H9 (cell line): ENCODE measurements at regions not wholly inside any gene's neighbourhood (a gene's known extent, or its start where the extent isn't known, plus 50 kb on each side); places are given as distances from the start of the nearest gene placed in this dataset.

Experiments used
- DNase-seq: peaks from one replicate; pipeline ENCODE4 v3.0.0-alpha.2; 2017
- H2AFZ ChIP-seq: one replicate; pipeline ENCODE4 v1.6.1; 2013; ENCODE audit warnings: mild to moderate bottlenecking, low read length, control low read depth, moderate library complexity
- H2AK5ac ChIP-seq: 2 replicates; pipeline ENCODE4 v1.6.1; 2013; ENCODE audit warnings: low read length, control low read depth, mixed read lengths; ENCODE audit not compliant: insufficient read length
- H2BK120ac ChIP-seq: one replicate; pipeline ENCODE4 v1.6.1; 2013; ENCODE audit warnings: low read depth, mild to moderate bottlenecking, low read length, control low read depth, inconsistent platforms; ENCODE audit not compliant: poor library complexity, severe bottlenecking
- H2BK12ac ChIP-seq: 2 replicates; pipeline ENCODE4 v1.6.1; 2013; ENCODE audit warnings: low read length, control low read depth, mixed read lengths, low read depth; ENCODE audit not compliant: insufficient read length
- H2BK15ac ChIP-seq: 2 replicates; pipeline ENCODE4 v1.6.1; 2013; ENCODE audit warnings: low read depth, low read length, control low read depth
- H2BK20ac ChIP-seq: one replicate; pipeline ENCODE4 v1.6.1; 2013; ENCODE audit warnings: low read depth, mild to moderate bottlenecking, low read length, control low read depth, inconsistent platforms; ENCODE audit not compliant: poor library complexity, severe bottlenecking
- H2BK5ac ChIP-seq: 2 replicates; pipeline ENCODE4 v1.6.1; 2013; ENCODE audit warnings: low read length, control low read depth, mixed read lengths; ENCODE audit not compliant: insufficient read length
- H3K14ac ChIP-seq: 2 replicates; pipeline ENCODE4 v1.6.1; 2013; ENCODE audit warnings: low read length, control low read depth; ENCODE audit not compliant: insufficient read depth
- H3K18ac ChIP-seq: 2 replicates; pipeline ENCODE4 v1.6.1; 2013; ENCODE audit warnings: low read depth, mild to moderate bottlenecking, mixed read lengths, low read length, control low read depth; ENCODE audit not compliant: insufficient read length
- H3K23ac ChIP-seq: 2 replicates; pipeline ENCODE4 v1.6.1; 2013; ENCODE audit warnings: low read length, control low read depth, mixed read lengths, low read depth; ENCODE audit not compliant: insufficient read length
- H3K23me2 ChIP-seq: 2 replicates; pipeline ENCODE4 v1.6.1; 2013; ENCODE audit warnings: low read depth, mild to moderate bottlenecking, mixed read lengths, low read length, control low read depth; ENCODE audit not compliant: insufficient read length, poor library complexity, severe bottlenecking
- H3K27ac ChIP-seq: 2 replicates; pipeline ENCODE4 v1.5.1; 2013; ENCODE audit warnings: low read length, control low read depth, mixed read lengths, low read depth; ENCODE audit not compliant: insufficient read length
- H3K27me3 ChIP-seq: 2 replicates; pipeline ENCODE4 v1.6.1; 2013; ENCODE audit warnings: low read length, control low read depth, inconsistent platforms; ENCODE audit not compliant: insufficient read depth
- H3K4ac ChIP-seq: 2 replicates; pipeline ENCODE4 v1.6.1; 2013; ENCODE audit warnings: low read depth, mild to moderate bottlenecking, control low read depth, inconsistent platforms, low read length, moderate library complexity
- H3K4me1 ChIP-seq: 2 replicates; pipeline ENCODE4 v1.6.1; 2013; ENCODE audit warnings: low read length, control low read depth, inconsistent platforms; ENCODE audit not compliant: insufficient read depth
- H3K4me2 ChIP-seq: 2 replicates; pipeline ENCODE4 v1.6.1; 2013; ENCODE audit warnings: low read length, control low read depth, mixed read lengths; ENCODE audit not compliant: insufficient read length, insufficient read depth
- H3K56ac ChIP-seq: 2 replicates; pipeline ENCODE4 v1.6.1; 2013; ENCODE audit warnings: low read depth, mild to moderate bottlenecking, mixed read lengths, low read length, control low read depth; ENCODE audit not compliant: insufficient read length
- H3K79me1 ChIP-seq: 2 replicates; pipeline ENCODE4 v1.6.1; 2013; ENCODE audit warnings: low read depth, mild to moderate bottlenecking, moderate library complexity, low read length, control low read depth, inconsistent platforms; ENCODE audit not compliant: insufficient read depth, poor library complexity, severe bottlenecking
- H3K79me2 ChIP-seq: 2 replicates; pipeline ENCODE4 v1.6.1; 2013; ENCODE audit warnings: low read length, control low read depth, inconsistent platforms; ENCODE audit not compliant: insufficient read depth
- H3K9ac ChIP-seq: 2 replicates; pipeline ENCODE4 v1.6.1; 2013; ENCODE audit warnings: low read length, control low read depth, mixed read lengths; ENCODE audit not compliant: insufficient read length; ENCODE audit errors: extremely low read depth
- H3K9me3 ChIP-seq: one replicate; pipeline ENCODE4 v1.6.1; 2013; ENCODE audit warnings: low read depth, low read length, inconsistent platforms; ENCODE audit not compliant: control insufficient read depth
- H3T11ph ChIP-seq: one replicate; pipeline ENCODE4 v1.6.1; 2013; ENCODE audit warnings: mild to moderate bottlenecking, low read length, control low read depth, inconsistent platforms
- H4K20me1 ChIP-seq: one replicate; pipeline ENCODE4 v1.6.1; 2013; ENCODE audit not compliant: control insufficient read depth, insufficient read length, insufficient read depth
- H4K5ac ChIP-seq: 2 replicates; pipeline ENCODE4 v1.6.1; 2013; ENCODE audit warnings: low read depth, mild to moderate bottlenecking, mixed read lengths, low read length, control low read depth; ENCODE audit not compliant: insufficient read length
- H4K8ac ChIP-seq: replicated peaks from 2 replicates; pipeline ENCODE4 v1.6.1; 2013; ENCODE audit warnings: low read length, control low read depth, mixed read lengths, low read depth; ENCODE audit not compliant: insufficient read length
- H4K91ac ChIP-seq: 2 replicates; pipeline ENCODE4 v1.6.1; 2013; ENCODE audit warnings: low read depth, mild to moderate bottlenecking, moderate library complexity, mixed read lengths, low read length, control low read depth; ENCODE audit not compliant: insufficient read length
- H3K27ac Mint-ChIP-seq, 3 experiments: 2 replicates in 2 of 3; 3 replicates in 1 of 3; pipeline ENCODE4 v1.8.0; 2020 to 2021; ENCODE audit warnings: mixed read lengths in 3 of 3, mild to moderate bottlenecking in 1 of 3, moderate library complexity in 1 of 3
- H3K27me3 Mint-ChIP-seq: 2 replicates; pipeline ENCODE4 v1.8.0; 2021; ENCODE audit warnings: low read depth, mild to moderate bottlenecking, moderate library complexity, mixed read lengths
- H3K36me3 Mint-ChIP-seq, 3 experiments: 2 replicates in 2 of 3; 3 replicates in 1 of 3; pipeline ENCODE4 v1.8.0; 2020 to 2021; ENCODE audit warnings: low read depth in 3 of 3, mixed read lengths in 3 of 3; ENCODE audit not compliant: insufficient read depth in 1 of 3
- H3K4me1 Mint-ChIP-seq, 2 experiments: 2 replicates each; pipeline ENCODE4 v1.8.0; 2020; ENCODE audit warnings: mixed read lengths in 2 of 2
- H3K4me3 Mint-ChIP-seq, 2 experiments: 2 replicates in 1 of 2; 3 replicates in 1 of 2; pipeline ENCODE4 v1.8.0; 2020 to 2021; ENCODE audit warnings: mild to moderate bottlenecking in 2 of 2, mixed read lengths in 2 of 2, moderate library complexity in 1 of 2
- H3K9me3 Mint-ChIP-seq, 2 experiments: 2 replicates in 1 of 2; 3 replicates in 1 of 2; pipeline ENCODE4 v1.8.0; 2020; ENCODE audit warnings: mild to moderate bottlenecking in 2 of 2, mixed read lengths in 2 of 2, moderate library complexity in 1 of 2
- CTCF ChIP-seq: fragments of 200-600 bp; sonication (generic); conservative IDR thresholded peaks from 3 replicates; pipeline ENCODE4 v1.8.0; 2021; ENCODE audit warnings: antibody characterized with exemption, mild to moderate bottlenecking
- WGBS: extraction: QIAGEN DNeasy Blood & Tissue Kit; methylation state at CpG from one replicate; pipeline ENCODE4 v1.1.7; 2013; ENCODE audit warnings: missing lambda C conversion rate, low lambda C conversion rate, mixed read lengths; ENCODE audit not compliant: insufficient read length; ENCODE audit errors: extremely low coverage; 5-methylcytosine and 5-hydroxymethylcytosine counted together

GRCh38 chr2:15725782-15726112 is 134.1 kb downstream of the DDX1 start:
- H3K9me3 Mint-ChIP-seq = no peaks in the 10 kb centered on the region
- H3K4me3 Mint-ChIP-seq = no peak overlapping the region
- no peaks in the 10 kb centered on the region; a peak in 1 of 7 replicates for H3K36me3 Mint-ChIP-seq
- no peaks in the 10 kb centered on the region for H3K23me2 ChIP-seq
- no peak overlapping the region for H4K8ac ChIP-seq
- no peaks in the 10 kb centered on the region for H3K27me3 ChIP-seq
- H3K79me1 ChIP-seq = no peaks in the 10 kb centered on the region
- H2BK15ac ChIP-seq = no peak overlapping the region
- peaks cover 5 to 8% of the 10 kb centered on the region in 2 experiments for H3K4me1 Mint-ChIP-seq
- H3T11ph ChIP-seq = no peak overlapping the region
- H3K4me2 ChIP-seq = no peak overlapping the region
- H3K4me1 ChIP-seq = no peaks in the 10 kb centered on the region
- no peak overlapping the region for H3K23ac ChIP-seq
- WGBS = no CpG with 5 or more reads among the region's 5 CpGs
- H2BK120ac ChIP-seq = no peak overlapping the region
- H3K9ac ChIP-seq = no peak overlapping the region
- no peak for TF ChIP-seq CTCF
- DNase-seq = no peak
- no peak overlapping the region for H3K4ac ChIP-seq
- H4K20me1 ChIP-seq = no peaks in the 10 kb centered on the region
- no peak overlapping the region for H3K18ac ChIP-seq
- no peak overlapping the region; the same call in 1 of the 2 replicates for H3K14ac ChIP-seq
- H4K91ac ChIP-seq = no peak overlapping the region
- H2BK20ac ChIP-seq = no peak overlapping the region
- H3K27me3 Mint-ChIP-seq = peaks cover 2% of the 10 kb centered on the region; the same call in 1 of the 2 replicates
- no peaks in the 10 kb centered on the region for H3K9me3 ChIP-seq
- no peak overlapping the region for H2BK5ac ChIP-seq
- no peak overlapping the region for H4K5ac ChIP-seq
- no peak overlapping the region for H3K27ac ChIP-seq
- no peaks in the 10 kb centered on the region for H3K79me2 ChIP-seq
- no peak overlapping the region for H2BK12ac ChIP-seq
- no peak overlapping the region for H2AFZ ChIP-seq
- no peak overlapping the region for H2AK5ac ChIP-seq
- H3K27ac Mint-ChIP-seq = no peak overlapping the region; a peak in 1 of 7 replicates
- no peak overlapping the region for H3K56ac ChIP-seq
